SJSA1 (cell line): ENCODE measurements at regions not wholly inside any gene's neighbourhood (a gene's known extent, or its start where the extent isn't known, plus 50 kb on each side); places are given as distances from the start of the nearest gene placed in this dataset.

Source experiments
- DNase-seq, 2 experiments: peaks; one replicate each; pipeline ENCODE4 v3.0.0-alpha.2; 2015 to 2020; ENCODE audit warnings: low spot score in 2 of 2, low read depth in 1 of 2
- H3K27ac ChIP-seq: fragments of 250-450 bp; sonication (Bioruptor Pico); 2 replicates; pipeline ENCODE4 v1.5.1; 2020; ENCODE audit warnings: mild to moderate bottlenecking, moderate library complexity
- H3K27me3 ChIP-seq: fragments of 250-450 bp; sonication (Bioruptor Pico); replicated peaks from 2 replicates; pipeline ENCODE4 v1.5.1; 2020; ENCODE audit warnings: mild to moderate bottlenecking, moderate library complexity
- H3K36me3 ChIP-seq: fragments of 250-450 bp; sonication (Bioruptor Pico); 2 replicates; pipeline ENCODE4 v1.5.1; 2020; ENCODE audit warnings: mild to moderate bottlenecking
- H3K4me1 ChIP-seq: fragments of 250-450 bp; sonication (Bioruptor Pico); replicated peaks from 2 replicates; pipeline ENCODE4 v1.6.1; 2021; ENCODE audit warnings: mild to moderate bottlenecking
- H3K4me3 ChIP-seq: fragments of 250-450 bp; sonication (Bioruptor Pico); 2 replicates; pipeline ENCODE4 v1.5.1; 2020; ENCODE audit warnings: mild to moderate bottlenecking
- H3K9me3 ChIP-seq: fragments of 250-450 bp; sonication (Bioruptor Pico); replicated peaks from 2 replicates; pipeline ENCODE4 v1.5.1; 2020; ENCODE audit warnings: mild to moderate bottlenecking

DNA sequence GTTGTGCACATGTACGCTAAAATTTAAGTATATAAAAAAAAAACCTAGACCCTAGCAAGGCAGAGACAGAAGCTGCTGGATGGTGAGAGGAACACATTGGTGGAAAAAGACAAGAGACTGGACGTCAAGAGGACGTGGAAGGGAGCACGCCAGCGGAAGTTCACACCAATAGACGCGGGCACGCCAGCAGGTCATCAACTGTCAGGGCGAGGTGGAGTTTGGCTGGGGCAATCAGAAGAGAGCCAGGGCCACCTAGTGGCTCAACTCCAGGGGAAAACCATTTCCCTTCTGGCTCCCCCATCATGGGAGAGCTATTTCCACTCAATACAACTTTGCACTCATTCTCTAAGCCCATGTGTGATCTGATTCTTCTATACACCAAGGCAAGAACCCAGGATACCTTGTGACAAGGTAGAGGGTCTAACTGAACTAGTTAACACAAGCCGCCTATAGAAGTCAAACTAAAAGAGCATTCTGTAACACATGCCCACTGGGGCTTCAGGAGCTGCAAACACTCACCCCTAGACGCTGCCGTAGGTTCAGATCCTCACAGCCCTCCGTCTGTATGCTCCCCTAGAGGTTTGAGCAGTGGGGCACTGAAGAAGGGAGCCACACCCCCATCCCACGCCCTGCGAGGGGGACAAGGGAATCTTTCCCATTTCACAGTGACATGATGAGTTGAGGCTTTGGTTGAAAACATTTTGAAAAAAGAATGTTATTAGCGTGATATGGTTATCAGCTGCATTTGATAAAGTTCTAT is 702.7 kb downstream of the TMTC2 start:
- no peaks in the 10 kb centered on the region for H3K36me3 ChIP-seq
- H3K27ac ChIP-seq = no peak overlapping the region
- no peaks in the 10 kb centered on the region for H3K9me3 ChIP-seq
- no peak for DNase-seq
- no peaks in the 10 kb centered on the region for H3K4me1 ChIP-seq
- no peaks in the 10 kb centered on the region for H3K27me3 ChIP-seq
- no peak overlapping the region for H3K4me3 ChIP-seq

DNA sequence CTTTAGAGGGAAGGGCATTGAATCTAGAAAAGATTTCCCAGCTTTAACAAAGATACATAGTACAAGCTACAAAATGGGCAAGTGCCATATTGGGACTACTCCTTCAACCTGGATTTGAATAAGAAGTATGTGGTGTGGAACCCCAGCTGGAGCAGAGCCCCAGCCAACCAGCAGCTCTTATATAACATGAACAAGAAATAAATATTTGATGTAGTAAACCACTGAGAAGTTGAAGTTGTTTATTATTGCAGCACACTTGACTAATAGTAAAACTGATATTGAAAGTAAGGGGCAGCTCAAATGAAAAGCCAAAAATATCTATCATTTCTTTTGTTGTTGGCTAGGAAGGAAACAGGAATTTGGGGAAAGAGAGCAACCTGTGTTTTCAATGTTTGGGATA is 701.8 kb downstream of the TMTC2 start:
- Histone ChIP-seq H3K4me1 (no peaks in the 10 kb centered on the region), H3K4me3 (no peak overlapping the region), H3K36me3 (no peaks in the 10 kb centered on the region), H3K9me3 (no peaks in the 10 kb centered on the region), H3K27ac (no peak overlapping the region), H3K27me3 (no peaks in the 10 kb centered on the region)
- DNase-seq = no peak

DNA sequence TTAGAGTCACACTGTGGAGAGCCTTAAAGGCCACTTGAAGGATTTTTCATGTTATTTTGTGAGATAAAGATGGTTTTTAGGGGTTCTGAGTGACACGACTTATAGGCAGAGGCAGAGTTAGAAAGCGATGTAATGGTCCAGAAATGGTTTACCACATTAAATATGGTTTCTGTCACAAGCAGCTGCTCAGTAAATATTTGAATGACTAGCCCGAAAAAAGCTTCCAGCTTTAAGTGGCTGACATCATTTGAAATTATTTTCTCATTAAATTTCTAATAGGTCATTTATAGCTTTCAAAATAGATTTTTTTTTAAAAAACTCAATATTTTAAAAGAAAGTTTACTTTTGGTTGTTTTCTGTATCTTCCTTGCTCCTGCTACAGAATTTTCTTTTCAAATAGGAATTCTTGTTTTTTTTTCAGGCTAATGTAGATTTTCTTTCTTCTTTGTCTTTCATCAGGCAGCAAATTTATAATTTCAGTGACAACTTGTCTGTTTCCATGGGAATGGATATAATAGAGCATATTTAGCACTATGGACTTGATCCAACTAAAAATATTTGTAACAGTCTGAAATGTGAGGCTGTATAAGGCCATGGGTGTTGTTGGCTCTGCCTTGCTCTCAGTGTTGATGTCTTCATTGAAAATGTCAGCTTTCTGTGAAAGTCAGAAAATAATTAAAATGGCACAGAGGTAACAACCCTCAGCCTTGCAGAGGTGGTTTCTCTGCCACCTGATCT is 700.0 kb downstream of the TMTC2 start:
- Histone ChIP-seq H3K9me3 (no peaks in the 10 kb centered on the region), H3K27ac (no peak overlapping the region), H3K4me1 (no peaks in the 10 kb centered on the region), H3K27me3 (no peaks in the 10 kb centered on the region), H3K4me3 (no peak overlapping the region), H3K36me3 (no peaks in the 10 kb centered on the region)
- DNase-seq = no peak

DNA sequence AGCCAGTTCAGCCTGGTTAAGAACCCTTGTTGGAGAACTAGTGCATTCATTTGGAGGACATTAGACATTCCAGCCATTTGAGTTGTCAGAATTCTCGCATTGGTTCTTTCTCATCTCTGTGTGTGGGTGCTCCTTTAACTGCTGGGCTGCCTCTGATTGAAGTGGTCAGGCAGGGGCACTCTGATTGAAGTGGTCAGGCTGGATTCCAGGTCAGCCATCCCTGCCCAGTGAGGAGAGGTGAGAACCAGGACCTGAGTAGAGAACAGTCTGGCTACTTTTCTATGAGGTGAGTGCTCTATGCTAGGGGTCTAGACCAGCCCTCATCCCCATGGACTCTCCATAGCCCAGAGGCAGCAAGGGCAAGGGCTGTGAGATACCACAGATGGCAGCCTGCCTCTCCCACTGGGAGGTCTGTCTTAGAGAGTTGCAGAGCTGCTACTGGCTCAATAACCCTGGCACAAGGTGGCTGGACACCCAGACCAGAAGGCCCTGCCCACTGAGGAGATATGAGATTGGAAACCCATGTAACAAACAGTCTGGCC is 691.6 kb downstream of the TMTC2 start:
- H3K4me3 ChIP-seq = no peak overlapping the region
- no peaks in the 10 kb centered on the region for H3K36me3 ChIP-seq
- no peaks in the 10 kb centered on the region for H3K4me1 ChIP-seq
- H3K27me3 ChIP-seq = no peaks in the 10 kb centered on the region
- H3K9me3 ChIP-seq = no peaks in the 10 kb centered on the region; the same call in 1 of the 2 replicates
- no peak for DNase-seq
- no peak overlapping the region for H3K27ac ChIP-seq

DNA sequence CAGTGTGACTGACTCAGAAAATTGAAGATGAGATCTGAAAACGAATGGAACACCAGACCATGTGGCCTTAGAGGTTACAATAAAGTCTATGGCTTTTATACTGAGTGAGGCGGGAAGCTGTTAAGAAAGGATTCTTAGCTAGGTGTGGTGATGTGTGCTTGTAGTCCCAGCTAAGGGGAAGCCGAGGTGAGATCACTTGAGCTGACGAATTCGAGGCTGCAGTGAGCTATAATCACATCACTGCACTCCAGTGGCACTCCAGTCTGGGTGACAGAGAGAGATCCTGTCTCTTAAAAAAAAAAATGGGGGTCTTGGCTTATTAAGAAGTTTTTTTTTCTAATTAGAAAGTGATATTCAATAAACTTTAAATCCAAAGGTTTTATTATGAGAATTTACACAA is 678.6 kb downstream of the TMTC2 start:
- Histone ChIP-seq H3K4me3 (no peak overlapping the region), H3K27me3 (no peaks in the 10 kb centered on the region), H3K4me1 (no peaks in the 10 kb centered on the region), H3K9me3 (no peaks in the 10 kb centered on the region), H3K27ac (no peak overlapping the region), H3K36me3 (no peaks in the 10 kb centered on the region)
- no peak for DNase-seq

DNA sequence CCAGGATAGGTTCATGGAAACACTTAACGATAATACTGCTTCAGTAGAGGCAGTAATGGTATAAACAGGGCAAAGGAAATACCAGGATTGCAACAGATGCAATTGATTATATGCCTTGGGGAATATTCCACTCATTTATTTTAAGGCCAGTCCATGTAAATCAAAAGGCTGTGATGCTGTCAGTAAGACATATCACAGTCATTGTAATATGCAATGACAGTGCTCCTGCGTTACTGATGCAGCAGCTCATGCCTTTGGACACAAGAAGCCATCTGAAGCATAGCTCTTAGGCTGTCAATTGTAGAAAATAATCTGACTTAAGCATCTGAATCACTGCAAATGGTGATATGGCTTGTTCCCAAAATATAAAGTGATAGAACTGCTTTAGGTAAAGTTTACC is 674.8 kb downstream of the TMTC2 start:
- DNase-seq = no peak
- Histone ChIP-seq H3K36me3 (no peaks in the 10 kb centered on the region), H3K9me3 (no peaks in the 10 kb centered on the region), H3K4me3 (no peak overlapping the region), H3K4me1 (no peaks in the 10 kb centered on the region), H3K27me3 (no peaks in the 10 kb centered on the region), H3K27ac (no peak overlapping the region)

DNA sequence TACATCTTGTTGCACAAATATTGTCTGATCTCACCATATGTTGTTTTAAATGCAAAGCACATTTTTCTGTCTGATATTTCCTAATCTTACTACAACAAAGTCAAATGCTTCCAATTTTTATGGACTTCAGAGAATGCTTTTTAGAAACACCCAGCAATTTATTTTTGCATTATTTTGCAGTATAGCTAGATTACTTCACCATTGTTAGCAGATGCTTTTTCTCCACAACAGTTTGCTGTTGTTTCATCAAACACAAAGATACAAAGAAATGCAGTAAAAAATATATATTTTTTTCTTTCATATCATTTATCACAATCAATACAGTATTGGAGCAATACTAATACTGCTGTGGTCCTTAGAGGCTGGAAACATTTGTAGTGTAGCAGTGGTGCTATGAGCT is 674.4 kb downstream of the TMTC2 start:
- no peak for DNase-seq
- Histone ChIP-seq H3K36me3 (no peaks in the 10 kb centered on the region), H3K9me3 (no peaks in the 10 kb centered on the region), H3K27ac (no peak overlapping the region), H3K4me1 (no peaks in the 10 kb centered on the region), H3K4me3 (no peak overlapping the region), H3K27me3 (no peaks in the 10 kb centered on the region)

DNA sequence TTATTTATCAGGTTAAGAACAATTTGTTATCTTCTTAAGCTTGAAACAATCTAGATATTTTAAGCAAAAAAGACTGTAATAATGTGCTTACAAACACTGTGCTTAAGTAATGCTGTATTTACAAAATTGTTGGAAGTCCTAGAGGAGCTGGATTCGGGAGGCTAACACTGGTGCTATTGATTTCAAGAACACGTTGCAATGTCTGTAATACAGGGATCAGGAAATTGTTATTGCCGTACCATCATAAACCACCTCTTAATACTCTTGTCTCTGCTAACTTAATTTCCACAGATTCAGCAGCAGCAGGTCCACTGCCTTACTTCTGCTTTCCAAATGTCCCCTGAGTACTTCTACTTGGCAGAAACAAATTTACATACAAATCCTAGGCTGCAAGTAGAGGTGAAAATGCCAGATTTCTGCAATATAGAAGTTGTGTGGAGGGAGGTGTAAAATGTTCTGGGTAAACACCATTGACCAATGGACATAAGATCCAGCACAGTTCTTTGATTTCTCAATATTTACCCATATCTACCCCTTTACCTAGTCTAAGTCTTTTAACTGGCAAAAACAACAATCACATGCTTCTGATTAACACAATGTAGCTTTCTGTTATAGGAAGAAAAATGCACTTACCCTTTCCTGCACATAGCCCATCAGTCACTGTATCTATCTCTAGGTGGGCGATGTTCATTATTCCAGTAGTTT is 663.4 kb downstream of the TMTC2 start:
- 0 out of 2 replicates have a peak, but pooled peaks cover 5% of the 10 kb centered on the region for H3K9me3 ChIP-seq
- no peak overlapping the region for H3K4me3 ChIP-seq
- no peaks in the 10 kb centered on the region for H3K36me3 ChIP-seq
- no peak overlapping the region for H3K27ac ChIP-seq
- no peak for DNase-seq
- H3K27me3 ChIP-seq = no peaks in the 10 kb centered on the region
- H3K4me1 ChIP-seq = no peaks in the 10 kb centered on the region

DNA sequence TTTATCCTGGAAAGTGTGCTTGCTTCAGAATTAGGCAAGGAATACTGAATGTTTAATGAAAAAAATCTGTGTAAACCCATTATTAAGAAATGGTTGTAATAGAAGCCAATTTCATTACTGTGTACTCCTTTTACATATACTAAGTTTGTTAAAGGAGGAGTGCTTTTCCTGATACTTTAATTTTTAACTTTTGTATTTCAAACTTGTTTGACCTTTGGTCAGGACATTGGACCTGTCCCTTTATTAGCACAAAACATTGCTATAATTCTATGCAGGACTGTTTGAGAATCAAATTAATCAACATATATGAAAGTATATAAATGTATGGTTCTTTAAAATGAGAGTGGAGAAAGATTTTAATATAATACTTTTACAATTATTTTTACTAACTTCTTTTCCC is 659.6 kb downstream of the TMTC2 start:
- Histone ChIP-seq H3K36me3 (no peaks in the 10 kb centered on the region), H3K4me3 (no peak overlapping the region), H3K27me3 (no peaks in the 10 kb centered on the region), H3K9me3 (no peaks in the 10 kb centered on the region), H3K4me1 (no peaks in the 10 kb centered on the region), H3K27ac (no peak overlapping the region)
- no peak for DNase-seq

DNA sequence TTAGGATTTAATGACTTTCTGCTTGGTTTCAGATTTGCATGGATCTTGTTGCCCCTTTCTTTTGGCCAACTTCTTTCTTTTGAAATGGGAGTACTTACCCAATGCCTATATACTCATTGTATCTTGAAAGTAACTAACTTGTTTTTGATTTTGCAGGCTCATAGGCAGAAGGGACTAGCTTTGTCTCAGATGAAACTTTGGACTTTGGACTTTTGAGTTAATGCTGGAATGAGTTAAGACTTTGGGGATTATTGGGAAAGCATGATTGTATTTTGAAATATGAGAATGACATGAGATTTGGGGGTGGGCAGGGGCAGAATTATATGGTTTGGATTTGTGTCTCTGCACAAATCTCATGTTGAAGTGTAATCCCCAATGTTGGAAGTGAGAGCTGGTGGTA is 657.1 kb downstream of the TMTC2 start:
- no peaks in the 10 kb centered on the region for H3K27me3 ChIP-seq
- H3K4me3 ChIP-seq = no peak overlapping the region
- no peak overlapping the region for H3K27ac ChIP-seq
- H3K36me3 ChIP-seq = no peaks in the 10 kb centered on the region
- H3K4me1 ChIP-seq = no peaks in the 10 kb centered on the region
- H3K9me3 ChIP-seq = no peaks in the 10 kb centered on the region
- no peak for DNase-seq

DNA sequence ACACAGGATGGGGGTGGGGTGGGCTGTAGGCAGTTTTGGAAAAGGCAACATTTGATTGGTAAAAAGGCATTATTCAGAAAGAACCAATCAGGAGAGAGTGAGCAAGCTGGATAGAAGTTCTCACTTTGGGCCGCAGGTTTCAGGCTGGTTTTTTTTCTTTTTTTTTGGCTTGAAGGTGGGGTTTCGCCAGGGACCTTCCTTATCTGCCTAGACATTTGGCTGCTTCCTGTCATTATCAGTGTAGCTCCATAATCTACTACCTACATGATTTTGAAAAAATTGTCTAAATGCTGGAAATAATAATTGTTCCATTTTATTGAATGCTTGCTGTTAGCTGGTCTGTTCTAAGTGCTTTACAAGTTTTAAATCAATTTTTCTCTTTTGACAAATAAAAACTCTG is 649.0 kb downstream of the TMTC2 start:
- no peak overlapping the region for H3K27ac ChIP-seq
- no peak for DNase-seq
- no peak overlapping the region for H3K4me3 ChIP-seq
- H3K9me3 ChIP-seq = no peaks in the 10 kb centered on the region; the same call in 1 of the 2 replicates
- no peaks in the 10 kb centered on the region for H3K27me3 ChIP-seq
- H3K36me3 ChIP-seq = no peaks in the 10 kb centered on the region
- H3K4me1 ChIP-seq = no peaks in the 10 kb centered on the region

DNA sequence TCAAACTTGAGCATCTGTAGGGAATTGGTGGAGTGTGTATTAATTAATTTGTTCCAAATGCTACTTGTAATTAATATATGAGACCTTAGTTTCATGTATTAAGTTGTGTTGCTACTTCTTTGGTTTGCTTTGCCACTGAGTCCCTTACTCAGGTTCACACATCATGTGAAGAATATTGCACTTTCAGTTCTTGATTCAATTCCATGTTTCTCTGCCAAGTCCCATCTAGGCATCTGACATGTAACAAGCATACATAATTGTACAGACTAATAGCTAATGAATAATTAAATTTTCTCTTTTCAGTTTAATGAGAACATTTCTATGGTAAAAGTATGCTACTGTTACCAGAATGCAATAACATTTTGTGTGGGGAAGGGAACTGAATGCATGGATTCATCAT is 640.0 kb downstream of the TMTC2 start:
- Histone ChIP-seq H3K9me3 (no peaks in the 10 kb centered on the region), H3K36me3 (no peaks in the 10 kb centered on the region), H3K4me3 (no peak overlapping the region), H3K4me1 (no peaks in the 10 kb centered on the region), H3K27ac (no peak overlapping the region), H3K27me3 (no peaks in the 10 kb centered on the region)
- DNase-seq = no peak

DNA sequence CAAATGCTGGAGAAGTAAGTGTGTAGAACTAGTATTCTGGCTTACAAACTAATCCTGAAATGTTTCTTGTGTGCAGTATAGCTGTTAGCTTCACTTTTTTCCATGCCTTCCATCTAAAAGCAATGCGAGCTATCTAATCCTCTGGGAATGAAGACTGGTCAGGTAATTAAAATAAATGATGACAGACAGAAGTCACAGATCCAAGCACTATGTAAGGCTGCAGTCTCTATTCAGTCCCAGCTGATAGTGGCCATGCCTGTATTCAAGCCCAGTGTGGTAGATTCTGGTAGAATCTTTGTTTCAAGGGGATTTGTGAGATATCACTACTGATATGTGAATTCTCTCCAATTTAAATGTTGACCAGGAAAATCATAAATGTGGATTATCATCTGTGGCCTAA is 637.2 kb downstream of the TMTC2 start:
- no peak overlapping the region for H3K4me3 ChIP-seq
- no peak for DNase-seq
- H3K27me3 ChIP-seq = no peaks in the 10 kb centered on the region
- H3K27ac ChIP-seq = no peak overlapping the region
- no peaks in the 10 kb centered on the region for H3K9me3 ChIP-seq
- no peaks in the 10 kb centered on the region for H3K4me1 ChIP-seq
- H3K36me3 ChIP-seq = no peaks in the 10 kb centered on the region

DNA sequence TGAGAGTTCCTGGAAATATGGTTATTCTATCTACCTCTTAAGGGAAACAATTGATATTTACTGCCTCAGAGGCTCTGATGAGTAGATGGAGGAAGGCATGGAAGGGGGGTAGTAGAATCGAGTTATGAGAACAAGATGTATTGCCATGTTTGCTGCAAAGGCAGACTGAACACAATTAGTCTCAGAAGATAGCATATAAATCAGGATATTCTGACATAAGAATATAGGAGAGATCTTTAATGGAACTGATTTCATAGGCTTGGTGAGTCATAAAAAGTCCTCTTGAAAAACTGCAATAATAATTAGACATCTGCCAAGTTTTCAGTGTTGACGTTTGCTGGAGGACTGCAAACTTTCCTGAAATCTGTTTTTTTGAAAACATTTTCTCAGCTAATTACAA is 636.1 kb downstream of the TMTC2 start:
- H3K36me3 ChIP-seq = no peaks in the 10 kb centered on the region
- H3K9me3 ChIP-seq = no peaks in the 10 kb centered on the region
- H3K27me3 ChIP-seq = no peaks in the 10 kb centered on the region
- DNase-seq = no peak
- H3K27ac ChIP-seq = no peak overlapping the region
- no peaks in the 10 kb centered on the region for H3K4me1 ChIP-seq
- H3K4me3 ChIP-seq = no peak overlapping the region
